WTC11 (cell line): ENCODE measurements at regions not wholly inside any gene's neighbourhood (a gene's known extent, or its start where the extent isn't known, plus 50 kb on each side); places are given as distances from the start of the nearest gene placed in this dataset.

Experiments used
- E2F1 ChIP-seq: sonication (generic); formaldehyde crosslinking; IDR thresholded peaks from 2 replicates; pipeline ENCODE4 v1.8.0; 2022; ENCODE audit warnings: mild to moderate bottlenecking, missing genetic modification reagents
- FOXP4 ChIP-seq: sonication (generic); formaldehyde crosslinking; IDR thresholded peaks from 2 replicates; pipeline ENCODE4 v1.8.0; 2022; ENCODE audit warnings: mild to moderate bottlenecking, missing genetic modification reagents
- GABPB1 ChIP-seq: sonication (generic); formaldehyde crosslinking; IDR thresholded peaks from 2 replicates; pipeline ENCODE4 v1.8.1; 2023; ENCODE audit warnings: mild to moderate bottlenecking, missing genetic modification reagents
- MAX ChIP-seq: sonication (generic); formaldehyde crosslinking; IDR thresholded peaks from 2 replicates; pipeline ENCODE4 v1.8.0; 2022; ENCODE audit warnings: mild to moderate bottlenecking, missing genetic modification reagents
- NR2C2 ChIP-seq: sonication (generic); formaldehyde crosslinking; IDR thresholded peaks from 2 replicates; pipeline ENCODE4 v1.8.0; 2022; ENCODE audit warnings: mild to moderate bottlenecking, missing genetic modification reagents
- SP1 ChIP-seq: sonication (generic); formaldehyde crosslinking; conservative IDR thresholded peaks from 2 replicates; pipeline ENCODE4 v1.8.1; 2022; ENCODE audit warnings: missing genetic modification reagents
- USF2 ChIP-seq: sonication (generic); formaldehyde crosslinking; IDR thresholded peaks from 2 replicates; pipeline ENCODE4 v1.8.1; 2023; ENCODE audit warnings: mild to moderate bottlenecking, missing genetic modification reagents, moderate library complexity
- ZBTB21 ChIP-seq: sonication (generic); formaldehyde crosslinking; IDR thresholded peaks from 2 replicates; pipeline ENCODE4 v1.8.1; 2023; ENCODE audit warnings: mild to moderate bottlenecking, missing genetic modification reagents, borderline replicate concordance
- ZNF423 ChIP-seq: fragments of 250-450 bp; sonication (Bioruptor Pico); IDR thresholded peaks from 2 replicates; pipeline ENCODE4 v2.1.2; 2022; ENCODE audit warnings: mild to moderate bottlenecking, moderate library complexity
- TF ChIP-seq, protein P1 (sequence below): sonication (generic); formaldehyde crosslinking; IDR thresholded peaks from 2 replicates; pipeline ENCODE4 v1.8.1; 2022; ENCODE audit warnings: mild to moderate bottlenecking, missing genetic modification reagents, moderate library complexity, borderline replicate concordance
- TF ChIP-seq, protein P2 (sequence below): fragments of 200-600 bp; IDR thresholded peaks from 2 replicates; pipeline ENCODE4 v1.8.0; 2022; ENCODE audit warnings: antibody characterized with exemption

DNA sequence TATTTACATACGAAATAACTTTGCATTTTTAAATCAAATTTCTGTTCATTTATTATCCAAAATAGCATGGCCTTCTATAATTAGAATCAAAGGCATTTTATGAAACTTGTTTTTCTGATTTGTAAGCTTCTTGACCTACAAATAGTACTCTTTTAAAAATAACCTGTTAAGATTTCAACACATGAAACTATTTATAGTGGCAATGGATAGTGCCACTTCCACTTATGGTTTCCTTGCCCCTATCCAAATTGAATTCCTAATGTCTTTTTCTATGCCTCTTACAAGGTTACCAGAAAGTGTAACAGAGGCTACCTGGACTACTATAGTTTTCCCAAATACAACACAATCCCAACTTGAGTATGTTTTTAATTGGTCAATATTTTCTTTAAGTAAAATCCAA lies 263.5 kb downstream of the SEMA3D start:
- TF ChIP-seq FOXP4 (no peak), E2F1 (CRISPR knock-in tag) (no peak), ZBTB21 (CRISPR knock-in tag) (no peak), SP1 (CRISPR knock-in tag) (no peak), NR2C2 (no peak), ZNF423 (CRISPR knock-in tag) (no peak), GABPB1 (CRISPR knock-in tag) (no peak), MAX (CRISPR knock-in tag) (no peak), USF2 (CRISPR knock-in tag) (no peak)
- TF ChIP-seq, protein P1, sequence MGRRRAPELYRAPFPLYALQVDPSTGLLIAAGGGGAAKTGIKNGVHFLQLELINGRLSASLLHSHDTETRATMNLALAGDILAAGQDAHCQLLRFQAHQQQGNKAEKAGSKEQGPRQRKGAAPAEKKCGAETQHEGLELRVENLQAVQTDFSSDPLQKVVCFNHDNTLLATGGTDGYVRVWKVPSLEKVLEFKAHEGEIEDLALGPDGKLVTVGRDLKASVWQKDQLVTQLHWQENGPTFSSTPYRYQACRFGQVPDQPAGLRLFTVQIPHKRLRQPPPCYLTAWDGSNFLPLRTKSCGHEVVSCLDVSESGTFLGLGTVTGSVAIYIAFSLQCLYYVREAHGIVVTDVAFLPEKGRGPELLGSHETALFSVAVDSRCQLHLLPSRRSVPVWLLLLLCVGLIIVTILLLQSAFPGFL (CRISPR knock-in tag), result no peak
- TF ChIP-seq, protein P2, sequence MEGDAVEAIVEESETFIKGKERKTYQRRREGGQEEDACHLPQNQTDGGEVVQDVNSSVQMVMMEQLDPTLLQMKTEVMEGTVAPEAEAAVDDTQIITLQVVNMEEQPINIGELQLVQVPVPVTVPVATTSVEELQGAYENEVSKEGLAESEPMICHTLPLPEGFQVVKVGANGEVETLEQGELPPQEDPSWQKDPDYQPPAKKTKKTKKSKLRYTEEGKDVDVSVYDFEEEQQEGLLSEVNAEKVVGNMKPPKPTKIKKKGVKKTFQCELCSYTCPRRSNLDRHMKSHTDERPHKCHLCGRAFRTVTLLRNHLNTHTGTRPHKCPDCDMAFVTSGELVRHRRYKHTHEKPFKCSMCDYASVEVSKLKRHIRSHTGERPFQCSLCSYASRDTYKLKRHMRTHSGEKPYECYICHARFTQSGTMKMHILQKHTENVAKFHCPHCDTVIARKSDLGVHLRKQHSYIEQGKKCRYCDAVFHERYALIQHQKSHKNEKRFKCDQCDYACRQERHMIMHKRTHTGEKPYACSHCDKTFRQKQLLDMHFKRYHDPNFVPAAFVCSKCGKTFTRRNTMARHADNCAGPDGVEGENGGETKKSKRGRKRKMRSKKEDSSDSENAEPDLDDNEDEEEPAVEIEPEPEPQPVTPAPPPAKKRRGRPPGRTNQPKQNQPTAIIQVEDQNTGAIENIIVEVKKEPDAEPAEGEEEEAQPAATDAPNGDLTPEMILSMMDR, result no peak
